Vagina (tissue), 2 donors: ENCODE measurements at regions not wholly inside any gene's neighbourhood (a gene's known extent, or its start where the extent isn't known, plus 50 kb on each side); places are given as distances from the start of the nearest gene placed in this dataset.

Experiments
- DNase-seq, 2 donors: peaks; one replicate each; pipeline ENCODE4 v3.0.0-alpha.2; 2017; ENCODE audit errors: extremely low spot score in 2 of 2
- H3K27ac ChIP-seq: fragments of 200-600 bp; sonication (generic); one replicate; pipeline ENCODE4 v1.5.1; 2019
- H3K27me3 ChIP-seq: fragments of 200-600 bp; sonication (generic); one replicate; pipeline ENCODE4 v1.5.1; 2019
- H3K36me3 ChIP-seq, 2 donors: fragments of 200-600 bp; sonication (generic); one replicate each; pipeline ENCODE4 v1.5.1; 2017 to 2019
- H3K4me1 ChIP-seq: fragments of 200-600 bp; sonication (generic); one replicate; pipeline ENCODE4 v1.5.1; 2019
- H3K4me3 ChIP-seq, 2 donors: fragments of 200-600 bp; sonication (generic); 1 replicate in 1 of 2; 2 replicates in 1 of 2; pipeline ENCODE4 v1.5.1; 2016 to 2019
- H3K9me3 ChIP-seq: fragments of 200-600 bp; sonication (generic); one replicate; pipeline ENCODE4 v1.5.1; 2019
- CTCF ChIP-seq, 3 experiments: fragments of 450-650 bp in 2 of 3; fragments of 200-600 bp in 1 of 3; sonication (generic) in 1 of 3; IDR thresholded peaks; one replicate each; pipeline ENCODE4 v1.5.1; 2017 to 2019; ENCODE audit warnings: antibody characterized with exemption in 3 of 3, mild to moderate bottlenecking in 2 of 3, moderate library complexity in 2 of 3
- POLR2A ChIP-seq, 2 donors: fragments of 450-650 bp; IDR thresholded peaks; one replicate each; pipeline ENCODE4 v1.6.1; 2017; ENCODE audit warnings: antibody characterized with exemption in 2 of 2, mild to moderate bottlenecking in 2 of 2, moderate library complexity in 2 of 2
- POLR2AphosphoS5 ChIP-seq, 2 donors: sonication (generic); formaldehyde crosslinking; IDR thresholded peaks; one replicate each; pipeline ENCODE4 v1.9.0; 2017; ENCODE audit warnings: antibody characterized with exemption in 2 of 2, mild to moderate bottlenecking in 2 of 2, low read depth in 1 of 2; ENCODE audit not compliant: insufficient read depth in 1 of 2
- intact Hi-C: fragments of 100-400 bp; cut with DNase I; formaldehyde crosslinking; loops from one replicate; pipeline ENCODE4 v1.15.1; 2023

GRCh38 chr9:85291266-85291665 is 450.5 kb downstream of the AGTPBP1 start:
- no peak for DNase-seq
- Histone ChIP-seq H3K4me1 (no peaks in the 10 kb centered on the region), H3K4me3 (no peak overlapping the region), H3K36me3 (no peaks in the 10 kb centered on the region), H3K27ac (no peak overlapping the region), H3K27me3 (no peaks in the 10 kb centered on the region), H3K9me3 (no peaks in the 10 kb centered on the region)
- intact Hi-C loops = no loop called here
- TF ChIP-seq CTCF (IDR thresholded peaks at IDR 0.05) = no peak
- no peak for TF ChIP-seq POLR2AphosphoS5 (IDR thresholded peaks at IDR 0.05; ENCODE audit: insufficient read depth in 1 of 2, low read depth in 1 of 2)
- TF ChIP-seq POLR2A (IDR thresholded peaks at IDR 0.05) = no peak

- no peak for TF ChIP-seq CTCF (IDR thresholded peaks at IDR 0.05)
- DNase-seq = no peak
- intact Hi-C loops = no loop called here
These were observed 451.7 kb downstream of the AGTPBP1 start for GRCh38 chr9:85290019-85290418.

GRCh38 chr9:85289142-85289541 is 452.6 kb downstream of the AGTPBP1 start:
- H3K4me1 ChIP-seq = no peaks in the 10 kb centered on the region
- no peaks in the 10 kb centered on the region for H3K27me3 ChIP-seq
- TF ChIP-seq POLR2A (IDR thresholded peaks at IDR 0.05) (no peak), CTCF (IDR thresholded peaks at IDR 0.05) (no peak), POLR2AphosphoS5 (IDR thresholded peaks at IDR 0.05; ENCODE audit: insufficient read depth in 1 of 2, low read depth in 1 of 2) (no peak)
- intact Hi-C loops = no loop called here
- no peaks in the 10 kb centered on the region for H3K36me3 ChIP-seq
- DNase-seq = no peak
- H3K4me3 ChIP-seq = no peak overlapping the region
- no peak overlapping the region for H3K27ac ChIP-seq
- H3K9me3 ChIP-seq = no peaks in the 10 kb centered on the region

More at GRCh38 chr9:85290019-85290418, 451.7 kb downstream of the AGTPBP1 start:
- Histone ChIP-seq H3K4me1 (no peaks in the 10 kb centered on the region), H3K27ac (no peak overlapping the region), H3K4me3 (no peak overlapping the region), H3K36me3 (no peaks in the 10 kb centered on the region), H3K9me3 (no peaks in the 10 kb centered on the region), H3K27me3 (no peaks in the 10 kb centered on the region)

- no peak for DNase-seq
- Histone ChIP-seq H3K27me3 (no peaks in the 10 kb centered on the region), H3K27ac (no peak overlapping the region), H3K4me3 (no peak overlapping the region), H3K36me3 (no peaks in the 10 kb centered on the region), H3K9me3 (no peaks in the 10 kb centered on the region), H3K4me1 (no peaks in the 10 kb centered on the region)
- intact Hi-C loops = no loop called here
- no peak for TF ChIP-seq POLR2AphosphoS5 (IDR thresholded peaks at IDR 0.05; ENCODE audit: insufficient read depth in 1 of 2, low read depth in 1 of 2)
- no peak for TF ChIP-seq CTCF (IDR thresholded peaks at IDR 0.05)
- TF ChIP-seq POLR2A (IDR thresholded peaks at IDR 0.05) = no peak
These were observed 458.3 kb downstream of the AGTPBP1 start for GRCh38 chr9:85283421-85283820.

- H3K27me3 ChIP-seq = no peaks in the 10 kb centered on the region
- no peak overlapping the region for H3K27ac ChIP-seq
- intact Hi-C loops = loop anchor here (10.0 kb wide), 1 partner anchor 1386 kb away; no protein-coding TSS in a partner anchor
These were observed 463.0 kb downstream of the AGTPBP1 start for GRCh38 chr9:85278769-85279168.

More at GRCh38 chr9:85278769-85279168, 463.0 kb downstream of the AGTPBP1 start:
- Histone ChIP-seq H3K36me3 (no peaks in the 10 kb centered on the region), H3K4me1 (peaks cover 9% of the 10 kb centered on the region), H3K9me3 (no peaks in the 10 kb centered on the region), H3K4me3 (no peak overlapping the region)
- DNase-seq = no peak
- TF ChIP-seq CTCF (IDR thresholded peaks at IDR 0.05) (no peak), POLR2AphosphoS5 (IDR thresholded peaks at IDR 0.05; ENCODE audit: insufficient read depth in 1 of 2, low read depth in 1 of 2) (no peak), POLR2A (IDR thresholded peaks at IDR 0.05) (no peak)
